Skin epidermis (tissue), 12 donors: ENCODE measurements at regions not wholly inside any gene's neighbourhood (a gene's known extent, or its start where the extent isn't known, plus 50 kb on each side); places are given as distances from the start of the nearest gene placed in this dataset.

Source experiments
- H3K27ac ChIP-seq, 21 experiments: fragments of 200-600 bp; sonication (generic) in 11 of 21; one replicate each; pipeline ENCODE4 v1.5.0; 2020; ENCODE audit warnings: mild to moderate bottlenecking in 3 of 21, inconsistent platforms in 2 of 21, moderate library complexity in 2 of 21
- H3K4me3 ChIP-seq, 7 experiments: fragments of 200-600 bp; sonication (generic) in 2 of 7; one replicate each; pipeline ENCODE4 v1.5.0; 2020; ENCODE audit warnings: inconsistent platforms in 2 of 7, mild to moderate bottlenecking in 2 of 7, moderate library complexity in 1 of 7

- Histone ChIP-seq H3K4me3 (no peak overlapping the region), H3K27ac (no peak overlapping the region)
These were observed 220.4 kb upstream of the HEY2 start for GRCh38 chr6:125529061-125529460.

DNA sequence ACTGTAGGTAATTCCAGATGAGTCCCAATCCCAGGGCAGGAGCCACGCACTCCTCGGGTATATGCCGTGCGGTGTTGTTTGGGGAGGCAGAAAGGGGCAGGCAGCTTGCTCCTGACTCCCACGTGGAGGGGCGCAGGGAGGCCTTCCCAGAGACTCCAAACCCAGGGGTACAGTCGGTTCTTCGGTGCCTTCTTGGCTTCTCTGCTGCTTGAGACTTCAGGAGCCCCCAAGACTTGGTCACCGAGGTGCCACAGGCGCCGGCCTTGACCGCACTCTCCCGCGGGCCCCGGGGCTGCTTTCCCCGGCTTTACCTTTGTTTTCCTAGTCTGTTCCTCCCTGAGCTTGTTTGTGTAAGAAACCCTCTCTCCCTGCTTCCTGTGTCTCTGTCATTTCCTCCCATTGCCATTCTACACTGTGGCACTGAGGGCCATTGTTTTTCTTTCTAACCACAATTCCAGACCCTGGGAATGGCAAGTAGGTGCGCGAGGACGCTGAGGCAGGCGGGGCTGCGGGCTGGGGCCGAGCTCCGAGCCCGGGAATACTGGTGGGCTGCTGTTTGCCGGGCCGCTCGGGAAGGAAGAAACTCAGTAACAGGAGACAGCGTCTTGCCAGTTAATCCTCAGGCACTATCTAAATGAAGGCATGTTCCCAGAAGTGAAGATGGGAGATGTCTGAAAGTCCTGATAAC lies 215.6 kb upstream of the HEY2 start:
- peak overlapping the region in 1 of 7 experiments; percentile 2 for H3K4me3 ChIP-seq

DNA sequence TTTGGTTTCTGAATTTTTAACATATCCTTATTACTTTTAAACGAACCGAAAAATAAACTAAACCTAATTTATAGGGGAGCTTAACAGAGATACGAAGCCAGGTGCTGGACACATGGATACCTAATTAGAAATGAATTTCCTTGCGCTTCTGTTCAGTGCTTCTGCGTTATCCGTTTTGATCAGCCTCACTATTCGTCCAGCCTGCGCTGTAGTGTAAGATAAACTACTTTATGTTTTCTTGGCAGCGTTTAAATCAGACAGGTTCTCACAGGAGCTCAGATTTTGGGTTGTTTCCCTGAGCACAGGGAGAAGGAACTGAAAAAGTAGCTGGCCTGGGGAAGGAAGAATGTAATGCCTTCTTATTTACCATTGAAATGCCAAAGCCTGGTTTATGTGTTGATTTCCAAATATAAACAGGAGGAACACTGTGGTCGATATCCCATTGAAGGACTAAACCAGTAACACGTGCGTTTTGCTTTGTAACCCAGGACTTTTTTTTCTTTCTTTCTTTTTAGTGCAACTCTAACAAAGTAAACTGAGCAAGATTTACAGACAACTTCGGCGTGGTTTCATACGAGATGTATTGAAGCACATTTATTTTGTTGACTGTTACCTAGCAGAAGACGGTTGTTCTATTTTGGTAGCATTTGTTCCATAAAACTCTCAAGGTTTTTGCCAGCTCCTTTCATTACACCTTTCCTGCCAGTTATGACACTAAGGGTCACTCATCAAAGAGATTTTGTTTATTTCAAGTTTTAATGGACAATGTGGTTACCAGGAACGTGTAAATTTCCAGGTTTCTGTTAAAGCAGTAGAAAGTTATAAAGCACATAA lies 214.8 kb upstream of the HEY2 start:
- peak overlapping the region in 1 of 7 experiments; percentile 2 for H3K4me3 ChIP-seq

More for the DNA sequence above, 215.6 kb upstream of the HEY2 start:
- H3K27ac ChIP-seq = no peak overlapping the region

DNA sequence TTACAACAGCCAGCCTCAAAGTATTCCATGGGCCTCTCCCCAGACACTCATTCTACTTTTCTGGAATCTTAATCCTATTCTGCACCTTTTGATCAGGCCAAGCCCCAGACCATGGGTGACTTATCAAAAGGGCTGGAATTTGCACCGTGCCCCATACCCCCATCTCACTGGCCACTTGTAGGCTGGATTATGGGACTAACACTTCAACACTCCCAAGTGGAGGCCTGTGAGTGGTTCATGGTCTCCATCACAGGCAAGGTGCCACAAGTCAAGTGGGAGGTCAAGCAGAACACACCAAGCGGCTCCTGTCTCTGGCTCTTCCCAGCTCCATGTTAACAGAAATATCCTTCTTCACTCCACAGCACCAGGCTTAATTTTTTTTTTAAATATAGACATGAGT lies 212.3 kb upstream of the HEY2 start:
- H3K4me3 ChIP-seq = no peak overlapping the region
- no peak overlapping the region for H3K27ac ChIP-seq

More for the DNA sequence above, 214.8 kb upstream of the HEY2 start:
- no peak overlapping the region for H3K27ac ChIP-seq

DNA sequence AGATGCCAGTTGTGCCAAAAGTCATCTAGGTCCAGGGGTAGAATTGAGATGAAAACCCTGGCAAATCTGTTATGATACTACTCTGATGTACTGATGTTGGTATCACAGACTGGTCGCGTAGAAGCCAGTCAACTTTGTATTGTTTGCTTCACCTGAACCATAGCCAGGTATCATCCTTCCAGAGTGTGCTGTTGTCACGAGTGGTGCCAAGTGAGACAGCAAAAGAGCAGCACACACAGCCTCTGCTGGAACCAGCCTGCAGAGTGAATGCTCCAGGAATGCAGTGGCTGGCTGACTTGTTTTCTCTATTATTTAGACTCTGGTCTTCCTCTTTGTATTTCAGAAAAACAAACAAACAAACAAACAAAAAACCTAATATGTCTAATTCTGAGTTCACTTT lies 209.5 kb upstream of the HEY2 start:
- Histone ChIP-seq H3K27ac (no peak overlapping the region), H3K4me3 (no peak overlapping the region)

DNA sequence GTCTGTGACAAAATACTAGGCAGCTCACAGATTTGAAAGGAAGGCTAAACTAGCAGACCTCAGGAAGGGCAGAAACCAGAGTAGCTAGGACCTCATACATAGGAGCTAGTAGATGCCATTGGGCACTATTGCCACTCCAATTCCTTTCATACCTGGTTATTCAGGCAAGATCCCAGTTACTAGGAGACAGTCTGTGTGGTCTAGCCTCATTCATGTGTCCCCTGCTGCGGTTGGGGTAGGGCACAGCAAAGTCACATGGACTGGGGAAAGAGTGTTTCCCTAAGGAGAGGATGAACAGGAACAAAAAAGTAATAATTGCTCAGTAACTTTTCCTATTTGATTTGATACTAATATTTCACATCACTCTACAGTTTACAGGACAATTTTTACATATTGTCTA lies 204.6 kb upstream of the HEY2 start:
- Histone ChIP-seq H3K27ac (no peak overlapping the region), H3K4me3 (no peak overlapping the region)

GRCh38 chr6:125546841-125547251 lies 202.6 kb upstream of the HEY2 start:
- Histone ChIP-seq H3K27ac (no peak overlapping the region), H3K4me3 (no peak overlapping the region)

DNA sequence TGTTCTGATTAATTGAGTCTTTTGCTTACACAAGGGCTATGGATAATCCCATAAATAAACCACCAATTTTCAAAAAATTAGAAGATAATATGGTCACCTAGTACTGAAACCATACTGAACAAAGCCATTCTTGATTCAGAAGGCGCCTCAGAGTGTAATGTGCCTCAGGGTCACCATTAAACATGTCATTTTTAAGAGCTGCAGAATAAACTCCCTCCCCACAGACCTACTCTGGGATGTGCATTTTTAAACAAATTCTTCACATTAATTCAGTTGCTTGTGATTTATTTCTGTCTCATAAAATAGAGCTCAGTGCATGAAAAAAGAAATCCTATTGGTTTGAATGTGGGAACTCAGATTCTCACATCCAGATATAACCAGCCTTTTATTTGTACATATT lies 202.1 kb upstream of the HEY2 start:
- Histone ChIP-seq H3K27ac (no peak overlapping the region), H3K4me3 (no peak overlapping the region)

- Histone ChIP-seq H3K27ac (no peak overlapping the region), H3K4me3 (no peak overlapping the region)
These were observed 200.1 kb upstream of the HEY2 start for GRCh38 chr6:125549202-125549884.

GRCh38 chr6:125550892-125551291 lies 198.5 kb upstream of the HEY2 start:
- Histone ChIP-seq H3K4me3 (no peak overlapping the region), H3K27ac (no peak overlapping the region)

GRCh38 chr6:125552819-125553218 lies 196.6 kb upstream of the HEY2 start:
- H3K4me3 ChIP-seq = no peak overlapping the region
- H3K27ac ChIP-seq = no peak overlapping the region

DNA sequence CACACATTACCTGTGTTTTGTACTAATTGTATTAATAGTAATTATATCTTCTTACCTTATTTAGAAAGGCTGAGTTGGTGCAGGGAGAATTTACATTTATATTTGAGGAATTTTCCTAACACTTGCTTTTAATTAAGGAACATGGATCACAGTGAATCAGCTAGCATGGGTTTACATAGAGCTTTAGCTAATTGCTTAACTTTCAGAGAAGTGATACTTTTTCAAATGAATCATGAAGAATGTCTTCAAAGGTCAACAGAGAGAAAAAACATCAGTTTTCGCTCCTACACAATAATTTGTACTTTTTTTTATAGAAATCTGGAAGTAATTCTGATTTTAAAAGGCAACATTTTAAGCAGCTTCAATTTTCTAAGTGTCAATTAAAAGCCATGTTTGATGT lies 195.0 kb upstream of the HEY2 start:
- no peak overlapping the region for H3K27ac ChIP-seq
- no peak overlapping the region for H3K4me3 ChIP-seq

GRCh38 chr6:125558241-125558843 lies 191.1 kb upstream of the HEY2 start:
- no peak overlapping the region for H3K4me3 ChIP-seq
- H3K27ac ChIP-seq = no peak overlapping the region

GRCh38 chr6:125558907-125559306 lies 190.5 kb upstream of the HEY2 start:
- Histone ChIP-seq H3K27ac (no peak overlapping the region), H3K4me3 (no peak overlapping the region)

DNA sequence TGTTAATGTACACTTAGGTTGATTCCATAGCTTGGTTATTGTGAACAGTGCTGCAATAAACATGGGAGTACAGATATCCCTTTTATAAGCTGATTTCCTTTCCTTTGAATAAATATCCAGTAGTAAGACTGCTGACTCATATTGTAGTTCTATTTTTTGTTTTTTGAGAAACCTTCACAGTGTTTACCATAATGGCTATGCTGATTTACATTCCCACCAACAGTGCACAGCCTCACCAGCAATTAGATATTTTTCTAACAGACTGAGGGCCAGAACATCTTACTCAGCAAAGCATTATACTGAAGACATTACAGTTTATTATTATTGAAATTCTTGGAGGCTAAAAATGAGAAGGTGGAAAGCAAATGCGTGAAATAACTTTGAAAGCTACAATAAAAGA lies 187.3 kb upstream of the HEY2 start:
- no peak overlapping the region for H3K27ac ChIP-seq
- no peak overlapping the region for H3K4me3 ChIP-seq

GRCh38 chr6:125564941-125565340 lies 184.5 kb upstream of the HEY2 start:
- Histone ChIP-seq H3K4me3 (no peak overlapping the region), H3K27ac (peak overlapping the region in 1 of 21 experiments; percentile 14)

GRCh38 chr6:125567407-125567806 lies 182.0 kb upstream of the HEY2 start:
- no peak overlapping the region for H3K27ac ChIP-seq

DNA sequence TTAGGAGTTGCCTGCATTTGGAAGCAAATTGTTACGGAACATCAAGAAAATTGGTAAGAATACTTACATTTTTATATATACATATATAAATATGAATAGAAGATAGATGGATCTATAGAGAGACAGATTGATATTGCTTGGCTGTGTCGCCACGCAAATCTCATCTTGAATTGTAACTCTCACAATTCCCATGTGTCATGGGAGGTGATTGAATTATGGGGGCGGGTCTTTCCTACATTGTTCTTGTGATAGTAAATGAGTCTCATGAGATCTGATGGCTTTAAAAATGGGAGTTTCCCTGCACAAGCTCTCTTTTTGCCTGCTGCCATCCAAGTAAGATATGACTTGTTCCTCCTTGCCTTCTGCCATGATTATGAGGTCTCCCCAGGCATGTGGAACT lies 180.8 kb upstream of the HEY2 start:
- H3K27ac ChIP-seq = no peak overlapping the region
- no peak overlapping the region for H3K4me3 ChIP-seq

More at GRCh38 chr6:125567407-125567806, 182.0 kb upstream of the HEY2 start:
- H3K4me3 ChIP-seq = no peak overlapping the region

DNA sequence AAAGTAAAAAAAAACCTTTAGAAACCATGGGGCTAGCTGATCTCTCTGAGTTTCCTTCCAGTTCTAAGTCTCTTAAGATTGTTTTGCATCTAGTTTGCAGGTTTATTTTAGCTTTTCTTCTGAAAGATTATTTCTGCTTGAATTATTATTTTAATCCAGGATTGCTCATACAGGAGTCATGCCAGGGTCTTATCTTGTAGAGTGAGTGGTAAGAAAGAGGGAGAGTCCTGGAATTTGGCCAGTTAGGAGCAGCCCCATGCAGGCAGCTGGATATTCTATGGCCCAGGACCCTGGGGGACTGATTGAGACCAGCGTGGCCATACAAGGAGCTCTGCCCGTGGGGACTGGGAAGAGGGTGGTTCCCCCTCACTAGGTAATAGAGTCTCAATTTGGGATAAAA lies 178.9 kb upstream of the HEY2 start:
- Histone ChIP-seq H3K27ac (peak overlapping the region in 1 of 21 experiments; percentile 62), H3K4me3 (no peak overlapping the region)

DNA sequence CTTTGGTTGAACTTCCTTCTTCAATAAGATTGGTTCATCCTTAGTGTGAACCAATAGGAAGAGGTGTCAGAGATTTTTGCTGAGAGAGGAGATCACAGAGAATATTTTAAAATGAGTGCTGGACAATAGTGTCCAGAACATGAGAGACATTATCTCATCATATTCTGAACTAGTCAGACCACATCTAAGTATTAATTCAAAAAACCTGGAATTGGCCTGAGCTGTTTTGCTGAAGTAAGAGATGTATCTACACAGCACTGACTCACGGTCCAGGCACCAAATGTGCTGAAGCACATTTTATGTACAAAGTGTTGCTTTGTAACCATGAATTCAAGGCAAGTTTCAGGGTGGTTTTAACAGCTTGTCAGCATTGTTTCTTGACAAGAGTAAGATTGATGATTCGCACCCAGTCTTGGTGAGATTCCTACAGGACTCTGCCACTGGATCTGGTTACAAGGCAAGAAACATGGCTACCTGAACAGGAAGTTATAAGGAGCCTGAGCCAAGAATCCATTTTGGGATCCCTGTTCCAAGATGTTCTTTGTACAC lies 178.2 kb upstream of the HEY2 start:
- Histone ChIP-seq H3K27ac (peak overlapping the region in 1 of 21 experiments; percentile 62), H3K4me3 (no peak overlapping the region)
